ENCODE measurements at regions not wholly inside any gene's neighbourhood (a gene's known extent, or its start where the extent isn't known, plus 50 kb on each side); places are given as distances from the start of the nearest gene placed in this dataset.
A peak's percentile ranks its signal among the peaks of the same experiment; 100 is the strongest.

GRCh38 chr18:68172842-68173549, 541.9 kb downstream of the TMX3 start:
- TF ChIP-seq, protein P1, sequence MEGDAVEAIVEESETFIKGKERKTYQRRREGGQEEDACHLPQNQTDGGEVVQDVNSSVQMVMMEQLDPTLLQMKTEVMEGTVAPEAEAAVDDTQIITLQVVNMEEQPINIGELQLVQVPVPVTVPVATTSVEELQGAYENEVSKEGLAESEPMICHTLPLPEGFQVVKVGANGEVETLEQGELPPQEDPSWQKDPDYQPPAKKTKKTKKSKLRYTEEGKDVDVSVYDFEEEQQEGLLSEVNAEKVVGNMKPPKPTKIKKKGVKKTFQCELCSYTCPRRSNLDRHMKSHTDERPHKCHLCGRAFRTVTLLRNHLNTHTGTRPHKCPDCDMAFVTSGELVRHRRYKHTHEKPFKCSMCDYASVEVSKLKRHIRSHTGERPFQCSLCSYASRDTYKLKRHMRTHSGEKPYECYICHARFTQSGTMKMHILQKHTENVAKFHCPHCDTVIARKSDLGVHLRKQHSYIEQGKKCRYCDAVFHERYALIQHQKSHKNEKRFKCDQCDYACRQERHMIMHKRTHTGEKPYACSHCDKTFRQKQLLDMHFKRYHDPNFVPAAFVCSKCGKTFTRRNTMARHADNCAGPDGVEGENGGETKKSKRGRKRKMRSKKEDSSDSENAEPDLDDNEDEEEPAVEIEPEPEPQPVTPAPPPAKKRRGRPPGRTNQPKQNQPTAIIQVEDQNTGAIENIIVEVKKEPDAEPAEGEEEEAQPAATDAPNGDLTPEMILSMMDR (IDR thresholded peaks at IDR 0.05) = 0 out of 2 replicates have a peak, but pooled peaks have one; percentile 12
- no peak for TF ChIP-seq ZFX (IDR thresholded peaks at IDR 0.05; ENCODE audit: borderline replicate concordance)
